Mesothelial cell of epicardium (in vitro differentiated cells): ENCODE measurements at regions not wholly inside any gene's neighbourhood (a gene's known extent, or its start where the extent isn't known, plus 50 kb on each side); places are given as distances from the start of the nearest gene placed in this dataset.

Source experiments
- DNase-seq, 2 experiments: peaks; one replicate each; pipeline ENCODE4 v3.0.0; 2021; ENCODE audit warnings: low spot score in 2 of 2; ENCODE audit not compliant: unreplicated experiment in 2 of 2
- H3K27ac Mint-ChIP-seq: 2 replicates; pipeline ENCODE4 v1.8.0; 2021; ENCODE audit warnings: mixed read lengths
- H3K27me3 Mint-ChIP-seq: 2 replicates; pipeline ENCODE4 v1.8.0; 2021; ENCODE audit warnings: low read depth, mixed read lengths
- H3K36me3 Mint-ChIP-seq: 2 replicates; pipeline ENCODE4 v1.8.0; 2021; ENCODE audit warnings: mixed read lengths
- H3K4me1 Mint-ChIP-seq: 2 replicates; pipeline ENCODE4 v1.8.0; 2021; ENCODE audit warnings: mixed read lengths
- H3K4me3 Mint-ChIP-seq: 2 replicates; pipeline ENCODE4 v1.8.0; 2021; ENCODE audit warnings: mild to moderate bottlenecking, moderate library complexity, mixed read lengths
- H3K9me3 Mint-ChIP-seq: 2 replicates; pipeline ENCODE4 v1.8.0; 2021; ENCODE audit warnings: mixed read lengths
- TF ChIP-seq, protein P1 (sequence below): fragments of 200-600 bp; sonication (generic); IDR thresholded peaks from one replicate; pipeline ENCODE4 v1.5.0; 2021; ENCODE audit warnings: antibody characterized with exemption; ENCODE audit not compliant: unreplicated experiment

DNA sequence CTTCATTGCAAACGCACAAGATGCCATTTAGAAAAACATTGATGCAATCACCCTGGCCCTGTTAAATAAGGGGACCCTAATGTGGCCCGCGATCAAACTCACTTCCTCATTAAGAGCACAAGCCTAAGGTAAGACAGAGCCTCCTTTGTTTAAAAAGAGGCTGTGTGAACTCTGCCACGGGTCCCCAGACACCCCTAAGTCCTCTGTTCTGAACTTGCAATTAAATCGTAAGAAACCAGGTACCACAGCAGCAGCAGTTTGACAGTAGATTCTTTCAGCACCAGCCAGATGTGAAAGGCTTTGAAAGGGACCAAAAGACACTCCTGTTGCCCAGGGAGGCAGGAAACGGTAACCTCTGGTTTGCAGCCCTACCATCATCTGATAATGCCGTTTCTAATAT is 346.3 kb downstream of the TMEM167A start:
- peaks cover 4% of the 10 kb centered on the region for H3K4me1 Mint-ChIP-seq
- no peak overlapping the region for H3K4me3 Mint-ChIP-seq
- no peak for DNase-seq
- peaks cover 7% of the 10 kb centered on the region for H3K9me3 Mint-ChIP-seq
- no peak overlapping the region for H3K27ac Mint-ChIP-seq
- peaks cover 3% of the 10 kb centered on the region for H3K36me3 Mint-ChIP-seq
- TF ChIP-seq, protein P1, sequence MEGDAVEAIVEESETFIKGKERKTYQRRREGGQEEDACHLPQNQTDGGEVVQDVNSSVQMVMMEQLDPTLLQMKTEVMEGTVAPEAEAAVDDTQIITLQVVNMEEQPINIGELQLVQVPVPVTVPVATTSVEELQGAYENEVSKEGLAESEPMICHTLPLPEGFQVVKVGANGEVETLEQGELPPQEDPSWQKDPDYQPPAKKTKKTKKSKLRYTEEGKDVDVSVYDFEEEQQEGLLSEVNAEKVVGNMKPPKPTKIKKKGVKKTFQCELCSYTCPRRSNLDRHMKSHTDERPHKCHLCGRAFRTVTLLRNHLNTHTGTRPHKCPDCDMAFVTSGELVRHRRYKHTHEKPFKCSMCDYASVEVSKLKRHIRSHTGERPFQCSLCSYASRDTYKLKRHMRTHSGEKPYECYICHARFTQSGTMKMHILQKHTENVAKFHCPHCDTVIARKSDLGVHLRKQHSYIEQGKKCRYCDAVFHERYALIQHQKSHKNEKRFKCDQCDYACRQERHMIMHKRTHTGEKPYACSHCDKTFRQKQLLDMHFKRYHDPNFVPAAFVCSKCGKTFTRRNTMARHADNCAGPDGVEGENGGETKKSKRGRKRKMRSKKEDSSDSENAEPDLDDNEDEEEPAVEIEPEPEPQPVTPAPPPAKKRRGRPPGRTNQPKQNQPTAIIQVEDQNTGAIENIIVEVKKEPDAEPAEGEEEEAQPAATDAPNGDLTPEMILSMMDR = no peak
- no peaks in the 10 kb centered on the region for H3K27me3 Mint-ChIP-seq

DNA sequence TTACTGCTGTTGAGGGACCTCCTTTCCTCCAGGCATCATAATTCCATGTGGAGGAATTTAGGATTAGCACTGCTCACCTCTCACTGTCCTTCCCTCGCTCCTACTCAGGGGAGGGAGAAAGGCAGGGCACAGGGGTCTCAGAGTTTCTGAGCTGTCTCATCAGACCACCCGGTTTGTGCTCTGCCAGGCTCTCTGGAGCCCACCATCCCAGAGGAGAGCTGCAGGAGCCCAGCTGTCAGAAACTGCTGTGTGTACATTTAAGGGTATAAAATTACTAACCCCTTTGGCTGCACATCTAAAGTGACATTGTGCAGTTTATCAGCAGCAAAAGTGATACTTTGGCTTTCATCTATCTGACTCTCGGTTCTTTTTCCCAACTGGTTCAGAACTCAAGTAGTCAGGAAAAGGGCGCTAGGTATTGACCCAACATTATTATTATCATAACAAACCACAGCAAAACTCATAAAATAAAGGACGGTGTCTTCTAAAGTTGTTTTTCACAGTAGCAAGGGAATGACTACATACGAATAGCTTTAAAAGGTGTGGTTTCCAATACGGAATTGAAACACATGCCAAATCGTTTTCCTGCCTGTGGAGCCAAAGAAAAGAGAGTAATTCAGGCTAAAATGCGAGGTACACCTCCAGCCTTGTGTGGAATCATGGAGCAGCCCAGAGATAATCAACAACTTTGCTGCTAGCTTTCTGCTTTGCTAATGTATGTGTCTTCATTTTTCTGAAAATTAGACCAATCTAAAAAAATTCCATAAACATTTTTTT is 348.1 kb downstream of the TMEM167A start:
- Mint-ChIP-seq H3K9me3 (peaks cover 14% of the 10 kb centered on the region), H3K27me3 (no peaks in the 10 kb centered on the region), H3K4me3 (no peak overlapping the region), H3K36me3 (peaks cover 3% of the 10 kb centered on the region), H3K4me1 (no peaks in the 10 kb centered on the region), H3K27ac (no peak overlapping the region)
- no peak for DNase-seq
- TF ChIP-seq, protein P1 = no peak

GRCh38 chr5:82723168-82723567 is 354.0 kb downstream of the TMEM167A start:
- Mint-ChIP-seq H3K4me3 (no peak overlapping the region), H3K36me3 (peaks cover 3% of the 10 kb centered on the region), H3K9me3 (peaks cover 16% of the 10 kb centered on the region), H3K27ac (no peak overlapping the region), H3K4me1 (peaks cover 21% of the 10 kb centered on the region), H3K27me3 (no peaks in the 10 kb centered on the region)
- TF ChIP-seq, protein P1 = no peak
- no peak for DNase-seq

DNA sequence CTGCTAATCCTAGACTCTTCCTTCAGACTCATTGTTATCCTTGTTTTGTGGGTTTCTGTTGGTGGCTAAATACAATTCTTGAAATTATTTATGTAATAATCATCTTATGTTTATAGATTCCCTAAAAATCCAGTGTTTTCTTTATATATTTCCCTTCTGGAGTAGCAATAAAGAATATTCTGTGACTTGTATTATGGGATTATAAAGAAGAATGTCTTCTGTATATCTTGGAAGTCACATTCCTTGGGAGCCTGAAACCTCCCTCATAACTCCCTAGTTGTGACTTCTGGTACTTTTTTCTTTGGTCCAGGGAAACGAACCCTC is 356.1 kb downstream of the TMEM167A start:
- Mint-ChIP-seq H3K4me3 (no peak overlapping the region), H3K9me3 (peaks cover 9% of the 10 kb centered on the region), H3K27me3 (no peaks in the 10 kb centered on the region), H3K27ac (no peak overlapping the region), H3K4me1 (peaks cover 21% of the 10 kb centered on the region), H3K36me3 (no peaks in the 10 kb centered on the region)
- TF ChIP-seq, protein P1 = no peak
- no peak for DNase-seq

DNA sequence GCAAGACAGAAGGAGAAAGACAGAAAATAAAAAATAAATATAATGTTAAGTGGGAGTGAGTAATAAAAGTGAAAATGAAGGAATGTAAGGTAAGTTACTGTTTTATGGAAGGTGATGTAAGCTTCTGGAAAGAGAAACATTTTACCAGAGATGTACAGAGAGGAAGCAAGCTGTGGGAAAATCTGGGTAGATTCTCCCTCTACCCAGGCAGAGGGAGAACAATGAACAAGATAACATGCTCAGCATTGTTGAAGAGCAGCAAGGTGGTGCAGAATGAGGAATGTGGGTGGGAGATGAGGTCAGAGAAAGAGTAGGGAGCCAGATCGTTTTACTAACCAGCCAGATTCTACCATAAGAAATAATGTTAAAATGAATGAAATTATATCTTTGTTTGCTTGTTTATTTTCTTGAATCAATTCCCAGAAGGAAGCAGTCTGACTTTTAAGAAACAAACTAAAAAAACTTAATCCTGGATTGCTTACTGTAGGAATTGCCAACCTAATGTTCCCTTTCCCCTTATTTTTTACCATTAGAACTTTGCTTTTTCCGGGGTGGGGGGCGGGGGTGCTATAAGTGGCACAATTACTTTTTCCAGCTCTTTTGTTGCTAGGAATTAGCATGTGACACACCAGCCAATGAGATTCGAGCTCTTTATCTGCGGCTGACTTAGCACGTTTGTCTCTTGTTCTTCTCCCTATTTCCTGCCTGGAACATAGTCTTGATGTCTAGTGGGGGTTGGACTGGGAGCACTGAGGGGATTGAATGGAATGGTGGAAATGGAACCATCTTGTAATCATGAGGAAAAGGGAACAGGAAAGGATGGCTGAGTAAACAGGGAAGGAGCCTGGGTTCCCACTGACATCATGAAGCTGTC is 356.7 kb downstream of the TMEM167A start:
- TF ChIP-seq, protein P1 = no peak
- no peaks in the 10 kb centered on the region for H3K27me3 Mint-ChIP-seq
- H3K27ac Mint-ChIP-seq = peak overlapping the region; percentile 13
- no peak for DNase-seq
- H3K9me3 Mint-ChIP-seq = peaks cover 6% of the 10 kb centered on the region
- no peaks in the 10 kb centered on the region for H3K36me3 Mint-ChIP-seq
- H3K4me1 Mint-ChIP-seq = peaks cover 21% of the 10 kb centered on the region
- H3K4me3 Mint-ChIP-seq = no peak overlapping the region
